ENCODE measurements at regions not wholly inside any gene's neighbourhood (a gene's known extent, or its start where the extent isn't known, plus 50 kb on each side); places are given as distances from the start of the nearest gene placed in this dataset.

- H3K27me3 ChIP-seq = no peaks in the 10 kb centered on the region
- H3K9me3 ChIP-seq = no peaks in the 10 kb centered on the region
- TF ChIP-seq POLR2A (IDR thresholded peaks at IDR 0.05) (no peak), CTCF (IDR thresholded peaks at IDR 0.05) (no peak)
- ATAC-seq (peak; percentile 47 to 76 (median 62)), DNase-seq (no peak)
- H3K36me3 ChIP-seq = no peaks in the 10 kb centered on the region
- peaks cover 0 to 8% (median 0%) of the 10 kb centered on the region in 12 donors for H3K4me1 ChIP-seq
- no peak overlapping the region for H3K4me3 ChIP-seq
- no peak overlapping the region for H3K27ac ChIP-seq
- intact Hi-C loops (cut with DNase I) = no loop called here
- 28 to 41% (median 37%) methylated on average over 3 of the region's 3 CpGs for WGBS, 4 donors
Observed at GRCh38 chr6:141667580-141668309, 465.0 kb upstream of the GJE1 start.

GRCh38 chr6:141666187-141666586, 466.5 kb upstream of the GJE1 start:
- Histone ChIP-seq H3K36me3 (no peaks in the 10 kb centered on the region), H3K27ac (no peak overlapping the region), H3K9me3 (no peaks in the 10 kb centered on the region), H3K4me3 (no peak overlapping the region), H3K27me3 (no peaks in the 10 kb centered on the region), H3K4me1 (peaks cover 0 to 8% (median 0%) of the 10 kb centered on the region in 12 donors)
- DNase-seq = no peak
- ATAC-seq = no peak
- TF ChIP-seq CTCF (IDR thresholded peaks at IDR 0.05) (no peak), POLR2A (IDR thresholded peaks at IDR 0.05) (no peak)
- intact Hi-C loops (cut with DNase I) = no loop called here
- 47 to 92% (median 50%) methylated on average over 1 of the region's 1 CpG for WGBS, 4 donors

- no peaks in the 10 kb centered on the region for H3K27me3 ChIP-seq
- 81 to 83% (median 82%) methylated on average over 2 of the region's 2 CpGs for WGBS, 4 donors
Observed at GRCh38 chr6:141664744-141665143, 468.0 kb upstream of the GJE1 start.

GRCh38 chr6:141659582-141659981, 473.1 kb upstream of the GJE1 start:
- peaks cover 0 to 6% (median 0%) of the 10 kb centered on the region in 12 donors for H3K9me3 ChIP-seq
- DNase-seq (no peak), ATAC-seq (no peak)
- no peaks in the 10 kb centered on the region for H3K4me1 ChIP-seq
- no peak overlapping the region for H3K4me3 ChIP-seq
- intact Hi-C loops (cut with DNase I) = no loop called here
- no peaks in the 10 kb centered on the region for H3K27me3 ChIP-seq
- H3K36me3 ChIP-seq = no peaks in the 10 kb centered on the region
- H3K27ac ChIP-seq = no peak overlapping the region
- 84 to 90% (median 87%) methylated on average over 3 of the region's 3 CpGs for WGBS, 4 donors
- TF ChIP-seq CTCF (IDR thresholded peaks at IDR 0.05) = no peak
- no peak for TF ChIP-seq POLR2A (IDR thresholded peaks at IDR 0.05)

More at GRCh38 chr6:141664744-141665143, 468.0 kb upstream of the GJE1 start:
- Histone ChIP-seq H3K27ac (no peak overlapping the region), H3K9me3 (no peaks in the 10 kb centered on the region), H3K4me1 (peaks cover 0 to 8% (median 0%) of the 10 kb centered on the region in 12 donors), H3K36me3 (no peaks in the 10 kb centered on the region), H3K4me3 (no peak overlapping the region)
- no peak for TF ChIP-seq CTCF (IDR thresholded peaks at IDR 0.05)
- TF ChIP-seq POLR2A (IDR thresholded peaks at IDR 0.05) = no peak
- intact Hi-C loops (cut with DNase I) = no loop called here
- ATAC-seq = no peak
- no peak for DNase-seq

Measured in heart left ventricle (tissue), 16 donors.